OCI-LY1 (cell line): ENCODE measurements at regions not wholly inside any gene's neighbourhood (a gene's known extent, or its start where the extent isn't known, plus 50 kb on each side); places are given as distances from the start of the nearest gene placed in this dataset.

Source experiments
- H2AFZ ChIP-seq: fragments of 200-600 bp; sonication (generic), shearing (Covaris generic); 2 replicates; pipeline ENCODE4 v1.6.0; 2014; ENCODE audit warnings: antibody characterized with exemption, mild to moderate bottlenecking, low read length
- H3F3A ChIP-seq: fragments of 200-600 bp; sonication (generic), shearing (Covaris generic); 2 replicates; pipeline ENCODE4 v1.6.0; 2014; ENCODE audit warnings: mild to moderate bottlenecking, antibody characterized with exemption, low read length, moderate library complexity; ENCODE audit not compliant: insufficient read depth
- H3K27ac ChIP-seq: fragments of 200-600 bp; sonication (generic); 2 replicates; pipeline ENCODE4 v1.5.1; 2014; ENCODE audit warnings: low read length, mixed run types, mild to moderate bottlenecking, low read depth; ENCODE audit not compliant: poor library complexity, severe bottlenecking
- H3K27me3 ChIP-seq: fragments of 200-600 bp; sonication (generic); 2 replicates; pipeline ENCODE4 v1.6.0; 2014; ENCODE audit warnings: antibody characterized with exemption, mild to moderate bottlenecking, low read length, moderate library complexity; ENCODE audit not compliant: insufficient read depth
- H3K36me3 ChIP-seq: fragments of 200-600 bp; sonication (generic); 2 replicates; pipeline ENCODE4 v1.6.1; 2014; ENCODE audit warnings: mild to moderate bottlenecking, antibody characterized with exemption, low read length, moderate library complexity, mixed read lengths; ENCODE audit not compliant: insufficient read depth
- H3K4me1 ChIP-seq: fragments of 200-600 bp; sonication (generic); 2 replicates; pipeline ENCODE4 v1.5.1; 2014; ENCODE audit warnings: mild to moderate bottlenecking, low read length, moderate library complexity; ENCODE audit not compliant: insufficient read depth, severe bottlenecking
- H3K4me2 ChIP-seq: fragments of 200-600 bp; sonication (generic), shearing (Covaris generic); 2 replicates; pipeline ENCODE4 v1.6.1; 2014; ENCODE audit warnings: low read length
- H3K4me3 ChIP-seq: fragments of 200-600 bp; sonication (generic); 2 replicates; pipeline ENCODE4 v1.5.1; 2014; ENCODE audit warnings: low read length, low read depth, mild to moderate bottlenecking, mixed read lengths; ENCODE audit not compliant: poor library complexity, severe bottlenecking
- H3K79me2 ChIP-seq: fragments of 200-600 bp; shearing (Covaris generic); 2 replicates; pipeline ENCODE4 v1.6.1; 2016; ENCODE audit warnings: mixed run types, low read length, mixed read lengths; ENCODE audit not compliant: insufficient read depth
- H3K9ac ChIP-seq: fragments of 200-600 bp; sonication (generic), shearing (Covaris generic); 2 replicates; pipeline ENCODE4 v1.6.1; 2014; ENCODE audit warnings: mild to moderate bottlenecking, low read length, mixed read lengths
- H3K9me2 ChIP-seq: fragments of 200-600 bp; sonication (generic), shearing (Covaris generic); 2 replicates; pipeline ENCODE4 v1.6.1; 2014; ENCODE audit warnings: low read depth, mild to moderate bottlenecking, low read length, mixed read lengths
- H3K9me3 ChIP-seq: fragments of 200-600 bp; shearing (Covaris generic); 2 replicates; pipeline ENCODE4 v1.6.1; 2014; ENCODE audit warnings: low read length, mixed read lengths
- H4K20me1 ChIP-seq: fragments of 200-600 bp; sonication (generic), shearing (Covaris generic); 2 replicates; pipeline ENCODE4 v1.6.0; 2016; ENCODE audit warnings: mild to moderate bottlenecking, low read length; ENCODE audit not compliant: insufficient read depth
- EZH2 ChIP-seq: fragments of 200-600 bp; sonication (generic), shearing (Covaris generic); IDR thresholded peaks from 2 replicates; pipeline ENCODE4 v1.8.0; 2017; ENCODE audit warnings: borderline replicate concordance, mixed run types, mild to moderate bottlenecking, antibody characterized with exemption, low read length, moderate library complexity, mixed read lengths
- TF ChIP-seq, protein P1 (sequence below): fragments of 200-600 bp; sonication (generic), shearing (Covaris generic); IDR thresholded peaks from 2 replicates; pipeline ENCODE4 v1.5.1; 2017; ENCODE audit warnings: mild to moderate bottlenecking, antibody characterized with exemption, low read length, moderate library complexity, mixed read lengths

DNA sequence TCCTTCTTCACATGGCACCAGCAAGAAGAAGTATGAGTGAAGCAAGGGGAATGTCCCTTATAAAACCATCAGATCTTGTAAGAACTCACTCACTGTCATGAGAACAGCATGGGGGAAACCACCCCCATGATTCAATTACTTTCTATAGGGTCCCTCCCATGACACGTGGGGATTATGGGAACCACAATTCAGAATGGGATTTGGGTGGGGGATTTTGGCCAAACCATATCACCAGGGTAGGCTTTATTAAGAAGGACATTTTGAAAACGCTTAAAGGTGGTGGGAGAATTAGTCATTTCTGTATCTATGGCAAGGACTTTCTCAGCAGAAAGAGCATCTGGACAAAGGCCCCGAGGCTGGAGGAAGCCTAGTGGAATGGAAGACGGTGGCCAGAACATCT, 100.2 kb upstream of the ADAMTS16 start:
- Histone ChIP-seq H3K9ac (no peak overlapping the region), H3K27me3 (no peaks in the 10 kb centered on the region), H4K20me1 (no peaks in the 10 kb centered on the region), H3F3A (no peaks in the 10 kb centered on the region), H3K9me3 (no peaks in the 10 kb centered on the region), H3K4me3 (no peak overlapping the region), H3K36me3 (no peaks in the 10 kb centered on the region), H3K9me2 (no peaks in the 10 kb centered on the region), H3K79me2 (no peaks in the 10 kb centered on the region), H2AFZ (no peak overlapping the region), H3K27ac (no peak overlapping the region), H3K4me1 (no peaks in the 10 kb centered on the region), H3K4me2 (no peak overlapping the region)
- TF ChIP-seq, protein P1, sequence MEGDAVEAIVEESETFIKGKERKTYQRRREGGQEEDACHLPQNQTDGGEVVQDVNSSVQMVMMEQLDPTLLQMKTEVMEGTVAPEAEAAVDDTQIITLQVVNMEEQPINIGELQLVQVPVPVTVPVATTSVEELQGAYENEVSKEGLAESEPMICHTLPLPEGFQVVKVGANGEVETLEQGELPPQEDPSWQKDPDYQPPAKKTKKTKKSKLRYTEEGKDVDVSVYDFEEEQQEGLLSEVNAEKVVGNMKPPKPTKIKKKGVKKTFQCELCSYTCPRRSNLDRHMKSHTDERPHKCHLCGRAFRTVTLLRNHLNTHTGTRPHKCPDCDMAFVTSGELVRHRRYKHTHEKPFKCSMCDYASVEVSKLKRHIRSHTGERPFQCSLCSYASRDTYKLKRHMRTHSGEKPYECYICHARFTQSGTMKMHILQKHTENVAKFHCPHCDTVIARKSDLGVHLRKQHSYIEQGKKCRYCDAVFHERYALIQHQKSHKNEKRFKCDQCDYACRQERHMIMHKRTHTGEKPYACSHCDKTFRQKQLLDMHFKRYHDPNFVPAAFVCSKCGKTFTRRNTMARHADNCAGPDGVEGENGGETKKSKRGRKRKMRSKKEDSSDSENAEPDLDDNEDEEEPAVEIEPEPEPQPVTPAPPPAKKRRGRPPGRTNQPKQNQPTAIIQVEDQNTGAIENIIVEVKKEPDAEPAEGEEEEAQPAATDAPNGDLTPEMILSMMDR, result no peak
- no peak for TF ChIP-seq EZH2

DNA sequence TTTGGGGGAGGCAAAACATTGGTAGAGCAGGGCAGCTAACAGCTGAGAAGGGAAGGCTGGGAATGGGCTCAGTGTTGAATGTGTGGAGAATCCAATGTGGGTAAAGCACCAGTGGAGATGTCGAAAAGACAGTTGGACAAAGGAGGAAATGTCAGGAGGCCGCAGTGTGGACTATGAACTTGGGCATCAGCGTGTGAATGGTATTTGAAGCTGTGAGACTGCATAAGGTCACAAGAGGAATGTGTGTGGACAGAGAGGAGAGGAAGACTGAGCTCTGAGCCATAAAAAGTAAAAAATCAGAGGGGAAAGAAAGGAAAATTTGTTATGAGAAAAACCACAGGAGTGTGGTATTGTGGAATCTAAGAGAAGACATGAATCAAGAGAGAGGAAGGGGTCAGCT, 99.4 kb upstream of the ADAMTS16 start:
- H3K4me2 ChIP-seq, result no peak overlapping the region

DNA sequence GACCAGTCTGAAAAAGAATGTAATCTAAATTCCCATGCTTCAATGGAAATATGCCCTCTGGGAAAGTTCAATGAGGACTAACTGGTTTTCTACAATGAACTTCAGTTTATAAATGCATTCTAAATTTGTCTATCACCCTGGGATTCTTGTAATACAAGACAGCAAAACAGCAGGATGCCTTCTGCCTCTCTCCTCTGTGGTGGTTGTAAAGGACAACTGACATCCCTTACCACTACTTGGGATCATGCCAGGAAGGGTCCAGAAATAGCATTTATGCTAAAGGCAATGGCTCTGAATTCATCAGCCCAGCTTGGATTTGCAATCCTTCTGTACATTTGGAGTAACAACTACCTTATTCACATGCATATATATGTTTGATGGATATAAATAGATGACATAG, 97.3 kb upstream of the ADAMTS16 start:
- Histone ChIP-seq H3K9ac (no peak overlapping the region), H4K20me1 (no peaks in the 10 kb centered on the region), H3F3A (no peaks in the 10 kb centered on the region), H3K9me2 (no peaks in the 10 kb centered on the region), H3K27ac (no peak overlapping the region), H3K4me1 (no peaks in the 10 kb centered on the region), H3K27me3 (no peaks in the 10 kb centered on the region), H3K4me2 (no peak overlapping the region), H3K36me3 (no peaks in the 10 kb centered on the region), H3K9me3 (no peaks in the 10 kb centered on the region), H2AFZ (no peak overlapping the region), H3K79me2 (no peaks in the 10 kb centered on the region), H3K4me3 (no peak overlapping the region)
- TF ChIP-seq, protein P1, result no peak

More for the DNA sequence above, 99.4 kb upstream of the ADAMTS16 start:
- Histone ChIP-seq H3K4me1 (no peaks in the 10 kb centered on the region), H3K9me2 (no peaks in the 10 kb centered on the region), H3K4me3 (no peak overlapping the region), H3K36me3 (no peaks in the 10 kb centered on the region), H3F3A (no peaks in the 10 kb centered on the region), H3K27me3 (no peaks in the 10 kb centered on the region), H3K9me3 (no peaks in the 10 kb centered on the region), H3K27ac (no peak overlapping the region), H4K20me1 (no peaks in the 10 kb centered on the region), H3K9ac (no peak overlapping the region), H2AFZ (no peak overlapping the region), H3K79me2 (no peaks in the 10 kb centered on the region)
- TF ChIP-seq, protein P1, result no peak
- TF ChIP-seq EZH2, result no peak
